GM12865 (cell line): ENCODE measurements at regions not wholly inside any gene's neighbourhood (a gene's known extent, or its start where the extent isn't known, plus 50 kb on each side); places are given as distances from the start of the nearest gene placed in this dataset.

Source experiments
- DNase-seq: peaks from one replicate; pipeline ENCODE4 v3.0.0; 2010; ENCODE audit warnings: low read depth
- H3K4me3 ChIP-seq: 2 replicates; pipeline ENCODE4 v1.5.1; 2011; ENCODE audit warnings: mild to moderate bottlenecking, low read depth, low read length, control low read depth
- TF ChIP-seq, protein P1 (sequence below): IDR thresholded peaks from 2 replicates; pipeline ENCODE4 v1.5.1; 2011; ENCODE audit warnings: low read length, control low read depth, low read depth, inconsistent platforms; ENCODE audit not compliant: insufficient read depth; ENCODE audit errors: missing control alignments

DNA sequence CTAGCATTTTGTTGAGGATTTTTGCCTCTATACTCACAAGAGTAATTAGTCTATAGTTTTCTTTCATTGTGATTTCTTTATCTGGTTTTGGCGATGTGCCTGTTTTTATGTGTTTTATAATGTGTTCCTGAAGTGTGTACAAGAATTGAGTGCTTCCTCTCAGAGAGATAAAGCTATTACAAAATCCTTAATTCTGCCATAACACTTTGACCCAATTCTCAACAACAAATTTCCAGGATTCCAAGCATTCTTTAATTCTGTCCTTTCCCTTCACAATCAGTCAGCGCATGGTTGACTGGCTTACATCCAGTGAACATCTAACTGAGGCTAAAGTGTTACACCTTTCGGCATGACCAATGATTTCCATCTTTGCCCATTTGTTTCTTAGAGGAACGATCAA, 282.9 kb upstream of the MVB12B start:
- no peak overlapping the region for H3K4me3 ChIP-seq
- TF ChIP-seq, protein P1, sequence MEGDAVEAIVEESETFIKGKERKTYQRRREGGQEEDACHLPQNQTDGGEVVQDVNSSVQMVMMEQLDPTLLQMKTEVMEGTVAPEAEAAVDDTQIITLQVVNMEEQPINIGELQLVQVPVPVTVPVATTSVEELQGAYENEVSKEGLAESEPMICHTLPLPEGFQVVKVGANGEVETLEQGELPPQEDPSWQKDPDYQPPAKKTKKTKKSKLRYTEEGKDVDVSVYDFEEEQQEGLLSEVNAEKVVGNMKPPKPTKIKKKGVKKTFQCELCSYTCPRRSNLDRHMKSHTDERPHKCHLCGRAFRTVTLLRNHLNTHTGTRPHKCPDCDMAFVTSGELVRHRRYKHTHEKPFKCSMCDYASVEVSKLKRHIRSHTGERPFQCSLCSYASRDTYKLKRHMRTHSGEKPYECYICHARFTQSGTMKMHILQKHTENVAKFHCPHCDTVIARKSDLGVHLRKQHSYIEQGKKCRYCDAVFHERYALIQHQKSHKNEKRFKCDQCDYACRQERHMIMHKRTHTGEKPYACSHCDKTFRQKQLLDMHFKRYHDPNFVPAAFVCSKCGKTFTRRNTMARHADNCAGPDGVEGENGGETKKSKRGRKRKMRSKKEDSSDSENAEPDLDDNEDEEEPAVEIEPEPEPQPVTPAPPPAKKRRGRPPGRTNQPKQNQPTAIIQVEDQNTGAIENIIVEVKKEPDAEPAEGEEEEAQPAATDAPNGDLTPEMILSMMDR: no peak
- DNase-seq: no peak

DNA sequence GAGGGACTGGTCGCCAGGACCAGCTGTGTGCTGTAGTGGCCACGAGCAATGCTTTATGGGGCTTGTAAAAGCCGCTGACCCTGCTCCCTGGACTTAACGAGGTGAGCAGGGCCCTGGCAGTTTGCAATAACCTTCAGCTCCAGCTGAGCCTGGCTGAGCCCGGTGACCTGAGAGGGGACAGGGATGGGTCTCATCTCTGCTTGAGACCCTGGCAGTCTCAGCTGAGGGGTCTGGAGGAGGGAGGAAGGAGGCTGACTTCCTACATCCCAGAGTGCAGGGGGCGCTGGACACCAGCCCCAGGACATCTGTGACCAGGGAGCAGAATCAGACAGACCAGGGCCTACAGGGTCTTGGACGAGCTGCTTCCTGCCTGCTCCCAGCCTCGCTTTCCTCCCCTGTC, 277.5 kb upstream of the MVB12B start:
- DNase-seq: no peak
- no peak overlapping the region for H3K4me3 ChIP-seq
- TF ChIP-seq, protein P1: no peak

DNA sequence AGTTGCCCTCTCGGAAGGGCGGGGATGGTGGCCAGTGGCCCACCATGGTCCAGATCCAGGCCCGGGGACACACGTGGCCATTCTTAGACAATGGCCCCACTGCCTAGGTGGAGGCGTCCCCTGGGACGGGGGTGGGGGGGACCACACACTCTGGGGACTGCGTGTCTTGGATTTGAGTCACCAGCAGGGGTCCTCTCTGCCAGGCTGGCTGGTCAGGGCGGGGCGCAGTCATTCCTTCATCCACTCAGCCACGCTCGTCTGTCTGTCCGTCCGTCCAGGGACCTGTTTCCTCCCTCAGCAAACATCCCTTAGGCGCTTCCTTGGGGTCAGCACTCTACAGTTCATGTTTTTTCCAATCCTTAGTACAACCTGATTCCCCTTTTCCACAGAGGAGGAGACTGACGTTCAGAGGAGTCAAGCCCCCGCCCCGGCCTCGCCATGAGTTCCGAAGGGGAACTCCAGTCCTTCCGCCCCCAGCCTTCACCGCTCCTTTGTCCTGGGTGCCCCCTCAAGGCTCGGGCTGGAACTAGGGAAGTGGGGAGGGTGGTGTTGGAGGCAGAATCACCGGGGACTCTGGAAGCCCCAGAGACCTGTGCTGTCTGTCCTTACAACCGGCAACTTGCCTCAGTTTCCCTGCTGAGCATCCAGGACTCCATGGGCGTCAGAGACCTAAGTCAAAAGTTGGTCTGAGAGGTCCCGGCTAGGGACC, 276.6 kb upstream of the MVB12B start:
- no peak overlapping the region for H3K4me3 ChIP-seq
- TF ChIP-seq, protein P1: no peak
- DNase-seq: no peak

DNA sequence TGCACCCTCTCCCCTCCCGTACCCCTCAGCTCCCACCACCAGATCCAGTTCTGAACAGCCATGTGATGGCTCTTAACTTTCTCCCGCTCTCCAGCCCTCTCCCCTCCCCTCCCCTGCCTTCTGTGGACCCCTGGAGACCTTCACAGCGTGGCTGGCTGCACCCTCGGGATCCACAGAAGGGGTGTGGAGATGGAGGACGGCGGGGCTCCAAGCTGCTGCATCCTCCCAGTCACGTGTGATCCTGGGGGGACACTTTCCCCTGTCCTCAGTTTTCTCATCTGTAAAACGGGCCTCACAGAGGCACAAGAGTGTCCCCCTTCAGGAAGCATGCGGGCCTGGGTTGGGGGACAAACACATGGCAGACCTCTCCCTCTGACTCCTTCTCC, 276.0 kb upstream of the MVB12B start:
- H3K4me3 ChIP-seq: no peak overlapping the region
- DNase-seq: no peak
- TF ChIP-seq, protein P1: no peak

DNA sequence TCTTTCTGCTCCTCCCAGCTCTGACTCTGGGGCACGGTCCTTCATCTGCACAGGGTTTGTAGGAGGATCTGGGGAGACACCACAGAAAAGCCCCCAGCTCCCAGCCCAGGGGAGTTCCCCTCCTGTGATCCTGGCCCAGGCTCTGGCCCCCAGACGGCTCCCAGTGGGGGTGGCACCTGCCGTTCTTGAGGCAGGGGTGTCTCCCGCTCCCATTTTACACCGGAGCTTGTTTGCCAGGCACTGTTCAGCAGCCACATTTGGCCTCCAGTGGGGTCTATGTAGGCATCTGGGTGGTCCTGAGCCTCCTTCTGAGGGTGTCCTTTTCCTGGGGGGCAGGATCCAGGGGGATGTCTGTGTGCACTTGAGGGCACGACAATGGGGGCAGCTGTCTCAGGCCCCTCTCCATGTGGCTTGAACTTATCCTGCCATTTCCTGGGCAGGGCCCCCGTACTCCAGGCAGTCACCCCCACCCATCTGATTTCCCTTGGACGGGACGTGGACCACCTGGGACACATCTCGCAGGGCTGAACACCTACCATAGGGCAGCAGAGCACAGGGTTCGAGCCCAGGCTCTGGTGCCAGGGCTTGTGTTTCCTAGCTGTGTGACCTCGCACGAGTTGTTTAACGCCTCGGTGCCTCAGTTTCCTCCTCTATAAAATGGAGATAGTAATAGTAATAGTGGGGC, 275.0 kb upstream of the MVB12B start:
- no peak overlapping the region for H3K4me3 ChIP-seq
- no peak for DNase-seq
- TF ChIP-seq, protein P1: no peak

DNA sequence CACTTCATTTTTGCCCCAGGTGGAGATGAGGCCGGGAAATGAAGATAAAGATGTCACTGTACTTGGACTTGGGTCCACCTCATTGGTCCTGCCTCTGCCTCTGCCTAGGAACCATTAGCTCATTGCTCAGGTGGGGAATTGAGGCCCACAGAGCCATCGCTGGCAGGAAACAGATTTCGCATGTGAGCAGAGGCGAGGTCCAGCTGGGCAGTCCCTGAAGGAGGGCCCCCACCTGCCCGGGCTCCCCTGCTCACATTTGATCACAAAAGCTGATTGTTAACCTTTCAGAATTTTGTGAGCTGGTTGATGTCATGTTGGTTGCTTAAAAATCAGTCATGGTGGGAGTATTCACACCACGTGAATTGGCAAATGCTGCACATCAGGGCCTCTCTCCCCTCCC, 273.8 kb upstream of the MVB12B start:
- DNase-seq: no peak
- TF ChIP-seq, protein P1: no peak
- no peak overlapping the region for H3K4me3 ChIP-seq

DNA sequence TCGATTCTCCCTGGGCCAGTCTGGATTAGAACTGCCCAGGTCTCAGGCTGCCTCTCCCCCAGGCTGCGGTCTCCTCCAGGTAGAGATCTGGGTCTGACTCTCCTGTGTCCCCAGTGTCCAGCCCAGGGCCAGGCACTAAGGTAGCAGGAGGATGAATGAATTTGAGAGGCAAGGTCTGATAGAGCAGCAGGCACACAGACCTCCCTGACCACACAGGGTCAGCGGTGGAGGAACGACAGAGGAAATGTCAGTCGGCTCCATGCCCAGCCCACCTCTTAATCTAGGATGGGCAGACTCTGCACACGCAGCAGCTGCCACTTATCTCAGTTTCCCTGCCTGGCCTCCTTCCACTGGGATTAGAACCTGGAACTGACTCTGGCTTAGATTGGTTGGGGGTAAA, 272.7 kb upstream of the MVB12B start:
- TF ChIP-seq, protein P1: no peak
- DNase-seq: no peak

More for the DNA sequence above, 272.7 kb upstream of the MVB12B start:
- H3K4me3 ChIP-seq: no peak overlapping the region
